ENCODE measurements at regions not wholly inside any gene's neighbourhood (a gene's known extent, or its start where the extent isn't known, plus 50 kb on each side); places are given as distances from the start of the nearest gene placed in this dataset.

DNA sequence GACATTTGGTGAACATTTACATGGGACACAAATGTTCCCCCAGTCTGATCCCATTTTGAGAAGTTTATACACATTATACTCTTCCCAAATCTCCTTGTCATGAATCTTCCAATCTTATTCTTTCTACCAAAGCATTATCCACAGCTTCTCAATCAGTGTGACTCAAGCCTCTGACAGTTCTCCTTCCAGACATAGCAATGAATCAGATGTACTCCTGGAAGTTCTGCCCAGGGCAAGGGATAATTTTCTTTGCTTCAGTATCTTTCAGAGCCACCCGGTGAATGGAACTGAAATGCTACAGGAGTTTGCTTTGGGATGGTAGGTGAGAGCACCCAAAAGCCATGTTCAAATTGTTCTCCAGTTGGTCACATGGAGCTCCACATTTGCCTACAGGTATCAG lies 145.5 kb downstream of the ANXA5 start:
- ChIA-PET POLR2A (ENCODE audit: unreplicated experiment) (no interaction called here), CTCF (no interaction called here)
- no peak for DNase-seq
- Histone ChIP-seq H3K4me2 (no peak overlapping the region), H3F3A (ENCODE audit: insufficient read depth, low read depth) (no peaks in the 10 kb centered on the region), H3K9me2 (ENCODE audit: insufficient read depth) (no peaks in the 10 kb centered on the region), H3K79me2 (ENCODE audit: low read depth) (no peaks in the 10 kb centered on the region), H3K36me3 (ENCODE audit: low read depth) (no peaks in the 10 kb centered on the region), H3K27me3 (ENCODE audit: insufficient read depth, low read depth) (peaks cover 27% of the 10 kb centered on the region; the same call in 1 of the 2 replicates), H3K9me3 (ENCODE audit: insufficient read depth, low read depth) (no peaks in the 10 kb centered on the region), H4K20me1 (ENCODE audit: insufficient read depth) (no peaks in the 10 kb centered on the region), H2AFZ (no peak overlapping the region), H3K4me1 (replicated peaks; ENCODE audit: insufficient read depth) (no peaks in the 10 kb centered on the region), H3K27ac (no peak overlapping the region), H3K4me3 (no peak overlapping the region)
- TF ChIP-seq EZH2 (IDR thresholded peaks at IDR 0.05; ENCODE audit: low read depth) = no peak
- TF ChIP-seq, protein P1, sequence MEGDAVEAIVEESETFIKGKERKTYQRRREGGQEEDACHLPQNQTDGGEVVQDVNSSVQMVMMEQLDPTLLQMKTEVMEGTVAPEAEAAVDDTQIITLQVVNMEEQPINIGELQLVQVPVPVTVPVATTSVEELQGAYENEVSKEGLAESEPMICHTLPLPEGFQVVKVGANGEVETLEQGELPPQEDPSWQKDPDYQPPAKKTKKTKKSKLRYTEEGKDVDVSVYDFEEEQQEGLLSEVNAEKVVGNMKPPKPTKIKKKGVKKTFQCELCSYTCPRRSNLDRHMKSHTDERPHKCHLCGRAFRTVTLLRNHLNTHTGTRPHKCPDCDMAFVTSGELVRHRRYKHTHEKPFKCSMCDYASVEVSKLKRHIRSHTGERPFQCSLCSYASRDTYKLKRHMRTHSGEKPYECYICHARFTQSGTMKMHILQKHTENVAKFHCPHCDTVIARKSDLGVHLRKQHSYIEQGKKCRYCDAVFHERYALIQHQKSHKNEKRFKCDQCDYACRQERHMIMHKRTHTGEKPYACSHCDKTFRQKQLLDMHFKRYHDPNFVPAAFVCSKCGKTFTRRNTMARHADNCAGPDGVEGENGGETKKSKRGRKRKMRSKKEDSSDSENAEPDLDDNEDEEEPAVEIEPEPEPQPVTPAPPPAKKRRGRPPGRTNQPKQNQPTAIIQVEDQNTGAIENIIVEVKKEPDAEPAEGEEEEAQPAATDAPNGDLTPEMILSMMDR (conservative IDR thresholded peaks at IDR 0.05) = no peak
- intact Hi-C loops (cut with micrococcal nuclease; ENCODE audit: unreplicated experiment) = no loop called here
- BruUV-seq (replicated peaks) = no TSS peak

DNA sequence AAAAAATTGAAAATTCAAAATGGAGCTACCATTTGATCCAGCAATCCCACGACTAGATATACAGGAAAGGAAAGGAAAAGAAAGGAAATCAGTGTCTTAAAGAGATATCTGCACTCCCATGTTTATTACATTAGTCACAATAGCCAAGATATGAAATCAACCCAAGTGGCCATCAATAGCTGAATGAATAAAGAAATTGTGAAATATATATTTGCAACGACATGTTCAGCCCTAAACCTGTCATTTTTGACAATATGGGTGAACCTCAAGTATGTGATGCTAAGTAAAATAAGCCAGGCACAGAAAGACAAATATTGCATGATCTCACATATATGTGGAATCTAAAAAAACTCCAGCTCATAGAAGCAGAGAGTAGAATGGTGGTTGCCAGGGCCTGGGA lies 155.1 kb downstream of the ANXA5 start:
- POLR2A ChIA-PET (ENCODE audit: unreplicated experiment) = no interaction called here
- intact Hi-C loops (cut with micrococcal nuclease; ENCODE audit: unreplicated experiment) = no loop called here

DNA sequence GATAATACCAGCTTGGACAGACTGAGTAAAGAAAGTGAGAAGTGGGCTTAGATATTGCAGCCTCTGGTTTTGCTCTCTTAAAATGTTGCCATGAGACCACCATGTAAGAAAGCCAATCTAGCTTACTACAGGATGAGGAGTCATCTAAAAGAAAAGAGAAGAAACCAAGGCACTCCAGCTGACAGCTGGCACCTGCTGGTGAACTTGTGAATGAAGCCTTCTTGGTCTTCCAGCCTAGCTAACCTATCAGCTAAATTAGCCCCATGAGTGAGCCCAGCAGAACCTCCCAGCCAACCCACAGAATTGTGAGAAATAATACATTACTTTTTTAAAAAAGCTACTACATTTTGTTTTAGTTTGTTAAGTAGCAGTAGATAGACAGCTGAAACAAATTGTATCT lies 154.5 kb upstream of the QRFPR start:
- Histone ChIP-seq H3K9me3 (ENCODE audit: insufficient read depth, low read depth) (no peaks in the 10 kb centered on the region; the same call in 1 of the 2 replicates), H3K79me2 (ENCODE audit: low read depth) (no peaks in the 10 kb centered on the region), H3K9me2 (ENCODE audit: insufficient read depth) (no peaks in the 10 kb centered on the region; the same call in 1 of the 2 replicates), H3F3A (ENCODE audit: insufficient read depth, low read depth) (no peaks in the 10 kb centered on the region), H3K36me3 (ENCODE audit: low read depth) (no peaks in the 10 kb centered on the region), H4K20me1 (ENCODE audit: insufficient read depth) (no peaks in the 10 kb centered on the region), H3K4me3 (no peak overlapping the region), H2AFZ (no peak overlapping the region), H3K4me1 (replicated peaks; ENCODE audit: insufficient read depth) (no peaks in the 10 kb centered on the region), H3K27ac (no peak overlapping the region), H3K27me3 (ENCODE audit: insufficient read depth, low read depth) (no peaks in the 10 kb centered on the region), H3K4me2 (no peak overlapping the region)
- CTCF ChIA-PET = no interaction called here
- no TSS peak for BruUV-seq (replicated peaks)
- no peak for DNase-seq
- POLR2A ChIA-PET (ENCODE audit: unreplicated experiment) = interaction anchor here (0.6 kb wide), 1 partner anchor 68 kb away, joined by 3 read pairs; no protein-coding TSS in a partner anchor
- TF ChIP-seq EZH2 (IDR thresholded peaks at IDR 0.05; ENCODE audit: low read depth) = no peak
- intact Hi-C loops (cut with micrococcal nuclease; ENCODE audit: unreplicated experiment) = no loop called here

More for the DNA sequence above, 155.1 kb downstream of the ANXA5 start:
- DNase-seq = no peak
- no peak overlapping the region for H3K4me3 ChIP-seq
- H3K27me3 ChIP-seq (ENCODE audit: insufficient read depth, low read depth) = no peaks in the 10 kb centered on the region
- H3K9me2 ChIP-seq (ENCODE audit: insufficient read depth) = no peaks in the 10 kb centered on the region; the same call in 1 of the 2 replicates
- TF ChIP-seq, protein P1 (conservative IDR thresholded peaks at IDR 0.05) = no peak
- no peak for TF ChIP-seq EZH2 (IDR thresholded peaks at IDR 0.05; ENCODE audit: low read depth)
- no peaks in the 10 kb centered on the region for H3K36me3 ChIP-seq (ENCODE audit: low read depth)
- H3K79me2 ChIP-seq (ENCODE audit: low read depth) = no peaks in the 10 kb centered on the region
- CTCF ChIA-PET = no interaction called here
- H4K20me1 ChIP-seq (ENCODE audit: insufficient read depth) = no peaks in the 10 kb centered on the region
- H3K4me2 ChIP-seq = no peak overlapping the region
- no peaks in the 10 kb centered on the region; the same call in 1 of the 2 replicates for H3K9me3 ChIP-seq (ENCODE audit: insufficient read depth, low read depth)
- H2AFZ ChIP-seq = no peak overlapping the region
- BruUV-seq (replicated peaks) = no TSS peak
- H3K27ac ChIP-seq = no peak overlapping the region
- H3F3A ChIP-seq (ENCODE audit: insufficient read depth, low read depth) = no peaks in the 10 kb centered on the region
- no peaks in the 10 kb centered on the region for H3K4me1 ChIP-seq (replicated peaks; ENCODE audit: insufficient read depth)

DNA sequence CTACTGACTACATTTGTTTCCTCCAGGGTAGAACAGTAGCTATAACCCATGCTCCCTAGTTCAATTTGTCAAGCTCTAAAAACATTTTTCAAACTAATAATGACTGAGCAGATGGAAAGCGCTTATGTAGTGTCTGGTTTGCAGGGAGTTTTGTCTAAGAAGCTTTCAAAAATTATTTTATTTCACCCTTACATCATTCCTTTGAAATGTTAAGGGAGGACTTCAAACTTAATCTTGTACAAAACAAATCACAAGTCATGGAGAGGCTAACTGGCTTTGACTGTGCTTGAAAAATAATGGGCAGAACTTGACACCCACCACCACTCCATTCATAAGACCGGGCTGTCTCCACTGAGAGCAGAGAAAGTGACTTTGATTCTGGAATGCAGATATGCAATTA lies 153.4 kb upstream of the QRFPR start:
- Histone ChIP-seq H4K20me1 (ENCODE audit: insufficient read depth) (no peaks in the 10 kb centered on the region), H3K9me3 (ENCODE audit: insufficient read depth, low read depth) (no peaks in the 10 kb centered on the region), H3K9me2 (ENCODE audit: insufficient read depth) (no peaks in the 10 kb centered on the region; the same call in 1 of the 2 replicates), H3K4me3 (no peak overlapping the region), H3K4me2 (no peak overlapping the region), H3K36me3 (ENCODE audit: low read depth) (no peaks in the 10 kb centered on the region), H3K27me3 (ENCODE audit: insufficient read depth, low read depth) (no peaks in the 10 kb centered on the region), H3K79me2 (ENCODE audit: low read depth) (no peaks in the 10 kb centered on the region), H3K27ac (no peak overlapping the region), H3F3A (ENCODE audit: insufficient read depth, low read depth) (no peaks in the 10 kb centered on the region), H3K4me1 (replicated peaks; ENCODE audit: insufficient read depth) (no peaks in the 10 kb centered on the region), H2AFZ (no peak overlapping the region)
- intact Hi-C loops (cut with micrococcal nuclease; ENCODE audit: unreplicated experiment) = no loop called here
- POLR2A ChIA-PET (ENCODE audit: unreplicated experiment) = no interaction called here
- CTCF ChIA-PET = no interaction called here
- DNase-seq = no peak
- no peak for TF ChIP-seq EZH2 (IDR thresholded peaks at IDR 0.05; ENCODE audit: low read depth)
- TF ChIP-seq, protein P1 (conservative IDR thresholded peaks at IDR 0.05) = no peak
- BruUV-seq (replicated peaks) = no TSS peak
